ENCODE measurements at regions not wholly inside any gene's neighbourhood (a gene's known extent, or its start where the extent isn't known, plus 50 kb on each side); places are given as distances from the start of the nearest gene placed in this dataset.

DNA sequence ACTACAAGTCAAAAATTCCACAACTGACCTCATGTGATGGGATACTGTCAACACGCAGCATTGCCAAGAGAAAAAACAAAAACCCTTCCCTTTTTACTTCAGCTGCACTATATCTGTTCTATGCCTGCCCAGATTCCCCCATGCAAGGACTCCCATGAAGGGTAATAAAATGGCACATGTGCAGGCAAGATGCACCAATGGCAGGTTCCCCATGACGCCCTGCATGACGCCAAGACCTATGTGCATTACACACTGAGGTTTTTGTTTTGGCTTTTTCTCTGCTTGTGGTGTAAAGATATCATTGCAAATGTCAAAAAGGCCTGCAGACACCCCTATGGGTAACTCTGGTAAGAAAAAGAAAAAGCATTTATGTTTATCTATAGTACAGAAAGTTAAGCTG is 403.4 kb downstream of the HDGFL1 start:
- H3K56ac ChIP-seq (ENCODE audit: insufficient read length, low read depth, low read length) = no peak overlapping the region
- H4K20me1 ChIP-seq (ENCODE audit: control insufficient read depth, insufficient read depth, insufficient read length) = no peaks in the 10 kb centered on the region
- H3K23me2 ChIP-seq (ENCODE audit: insufficient read length, low read depth, low read length, poor library complexity, severe bottlenecking) = no peaks in the 10 kb centered on the region
- no peak overlapping the region for H4K91ac ChIP-seq (ENCODE audit: insufficient read length, low read depth, low read length)
- H2BK12ac ChIP-seq (ENCODE audit: insufficient read length, low read depth, low read length) = no peak overlapping the region
- H3K23ac ChIP-seq (ENCODE audit: insufficient read length, low read depth, low read length) = no peak overlapping the region
- Mint-ChIP-seq H3K4me3 (no peak overlapping the region), H3K9me3 (no peaks in the 10 kb centered on the region), H3K36me3 (ENCODE audit: insufficient read depth in 1 of 3, low read depth in 3 of 3) (peaks cover 0 to 5% (median 0%) of the 10 kb centered on the region in 3 experiments; a peak in 2 of 7 replicates), H3K27ac (no peak overlapping the region), H3K4me1 (no peaks in the 10 kb centered on the region), H3K27me3 (ENCODE audit: low read depth) (no peaks in the 10 kb centered on the region)
- WGBS (ENCODE audit: extremely low coverage, insufficient read length, low lambda C conversion rate) = no CpG with 5 or more reads among the region's 3 CpGs
- no peak overlapping the region for H4K5ac ChIP-seq (ENCODE audit: insufficient read length, low read depth, low read length)
- H2BK20ac ChIP-seq (ENCODE audit: low read depth, low read length, poor library complexity, severe bottlenecking) = no peak overlapping the region
- no peak overlapping the region for H3K4ac ChIP-seq (ENCODE audit: low read depth, low read length)
- no peaks in the 10 kb centered on the region for H3K9me3 ChIP-seq (ENCODE audit: control insufficient read depth, low read depth, low read length)
- H2BK5ac ChIP-seq (ENCODE audit: insufficient read length, low read length) = no peak overlapping the region
- H2AK5ac ChIP-seq (ENCODE audit: insufficient read length, low read length) = no peak overlapping the region
- no peak overlapping the region for H2BK120ac ChIP-seq (ENCODE audit: low read depth, low read length, poor library complexity, severe bottlenecking)
- H3K14ac ChIP-seq (ENCODE audit: insufficient read depth, low read length) = no peak overlapping the region
- no peak overlapping the region for H3K4me2 ChIP-seq (ENCODE audit: insufficient read depth, insufficient read length, low read length)
- H3K18ac ChIP-seq (ENCODE audit: insufficient read length, low read depth, low read length) = no peak overlapping the region
- no peaks in the 10 kb centered on the region for H3K79me2 ChIP-seq (ENCODE audit: insufficient read depth, low read length)
- no peaks in the 10 kb centered on the region for H3K27me3 ChIP-seq (ENCODE audit: insufficient read depth, low read length)
- no peak overlapping the region for H3T11ph ChIP-seq (ENCODE audit: low read length)
- no peak for DNase-seq
- H2AFZ ChIP-seq (ENCODE audit: low read length) = no peak overlapping the region
- H2BK15ac ChIP-seq (ENCODE audit: low read depth, low read length) = no peak overlapping the region
- no peak overlapping the region for H3K27ac ChIP-seq (ENCODE audit: insufficient read length, low read depth, low read length)
- no peak overlapping the region for H4K8ac ChIP-seq (replicated peaks; ENCODE audit: insufficient read length, low read depth, low read length)
- H3K79me1 ChIP-seq (ENCODE audit: insufficient read depth, low read depth, low read length, poor library complexity, severe bottlenecking) = no peaks in the 10 kb centered on the region
- no peaks in the 10 kb centered on the region for H3K4me1 ChIP-seq (ENCODE audit: insufficient read depth, low read length)
- H3K9ac ChIP-seq (ENCODE audit: extremely low read depth, insufficient read length, low read length) = no peak overlapping the region
- TF ChIP-seq, protein P1, sequence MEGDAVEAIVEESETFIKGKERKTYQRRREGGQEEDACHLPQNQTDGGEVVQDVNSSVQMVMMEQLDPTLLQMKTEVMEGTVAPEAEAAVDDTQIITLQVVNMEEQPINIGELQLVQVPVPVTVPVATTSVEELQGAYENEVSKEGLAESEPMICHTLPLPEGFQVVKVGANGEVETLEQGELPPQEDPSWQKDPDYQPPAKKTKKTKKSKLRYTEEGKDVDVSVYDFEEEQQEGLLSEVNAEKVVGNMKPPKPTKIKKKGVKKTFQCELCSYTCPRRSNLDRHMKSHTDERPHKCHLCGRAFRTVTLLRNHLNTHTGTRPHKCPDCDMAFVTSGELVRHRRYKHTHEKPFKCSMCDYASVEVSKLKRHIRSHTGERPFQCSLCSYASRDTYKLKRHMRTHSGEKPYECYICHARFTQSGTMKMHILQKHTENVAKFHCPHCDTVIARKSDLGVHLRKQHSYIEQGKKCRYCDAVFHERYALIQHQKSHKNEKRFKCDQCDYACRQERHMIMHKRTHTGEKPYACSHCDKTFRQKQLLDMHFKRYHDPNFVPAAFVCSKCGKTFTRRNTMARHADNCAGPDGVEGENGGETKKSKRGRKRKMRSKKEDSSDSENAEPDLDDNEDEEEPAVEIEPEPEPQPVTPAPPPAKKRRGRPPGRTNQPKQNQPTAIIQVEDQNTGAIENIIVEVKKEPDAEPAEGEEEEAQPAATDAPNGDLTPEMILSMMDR (conservative IDR thresholded peaks at IDR 0.05) = no peak
